CD8-positive, alpha-beta memory T cell (primary cell): ENCODE measurements at regions not wholly inside any gene's neighbourhood (a gene's known extent, or its start where the extent isn't known, plus 50 kb on each side); places are given as distances from the start of the nearest gene placed in this dataset.
"Not testable (repeated sequence)": the region's sequence is repeated elsewhere in the genome, so short reads cannot be mapped to it uniquely, and the experiment has no call there.

Experiments used
- CTCF ChIA-PET: fragments of 350-600 bp; sonication (Branson Sonifier 250); formaldehyde crosslinking; loops from one replicate; lab custom pipeline; 2021; ENCODE audit warnings: antibody characterized with exemption; lab: Charles Lee
- POLR2A ChIA-PET: fragments of 350-600 bp; sonication (Branson Sonifier 250); formaldehyde crosslinking; loops from one replicate; lab custom pipeline; 2021; ENCODE audit warnings: antibody characterized with exemption; lab: Charles Lee
- DNase-seq, 5 donors: peaks; one replicate each; pipeline versions ENCODE4 v3.0.0 to v3.0.0-alpha.2; 2020 to 2022; ENCODE audit warnings: mixed read lengths in 1 of 5
- H3K27ac ChIP-seq: one replicate; pipeline ENCODE4 v1.7.0; 2013; ENCODE audit warnings: low read depth, mild to moderate bottlenecking, low read length, moderate library complexity
- H3K27me3 ChIP-seq: 2 replicates; pipeline ENCODE4 v1.7.0; 2013; ENCODE audit warnings: low read length, mild to moderate bottlenecking; ENCODE audit not compliant: insufficient read depth, poor library complexity, severe bottlenecking
- H3K36me3 ChIP-seq: 2 replicates; pipeline ENCODE4 v1.7.0; 2013; ENCODE audit warnings: mild to moderate bottlenecking, low read length, moderate library complexity; ENCODE audit not compliant: insufficient read depth
- H3K4me1 ChIP-seq: 2 replicates; pipeline ENCODE4 v1.7.0; 2013; ENCODE audit warnings: mild to moderate bottlenecking, low read length, moderate library complexity; ENCODE audit not compliant: insufficient read depth
- H3K4me3 ChIP-seq: 2 replicates; pipeline ENCODE4 v1.7.0; 2013; ENCODE audit warnings: mild to moderate bottlenecking, low read length
- H3K9me3 ChIP-seq: 2 replicates; pipeline ENCODE4 v1.7.0; 2013; ENCODE audit warnings: mild to moderate bottlenecking, low read length
- H3K27ac Mint-ChIP-seq, 8 donors: one replicate each; pipeline ENCODE4 v1.8.0; 2020 to 2021; ENCODE audit warnings: mixed read lengths in 8 of 8, mild to moderate bottlenecking in 6 of 8, inconsistent platforms in 3 of 8, moderate library complexity in 3 of 8
- H3K27me3 Mint-ChIP-seq, 2 donors: one replicate each; pipeline ENCODE4 v1.8.0; 2020 to 2021; ENCODE audit warnings: mixed read lengths in 2 of 2, mild to moderate bottlenecking in 1 of 2, moderate library complexity in 1 of 2
- H3K36me3 Mint-ChIP-seq, 3 donors: one replicate each; pipeline ENCODE4 v1.8.0; 2020 to 2021; ENCODE audit warnings: mixed read lengths in 3 of 3, inconsistent platforms in 1 of 3, mild to moderate bottlenecking in 1 of 3
- H3K4me1 Mint-ChIP-seq, 3 donors: one replicate each; pipeline ENCODE4 v1.8.0; 2020 to 2021; ENCODE audit warnings: mixed read lengths in 3 of 3, inconsistent platforms in 1 of 3, mild to moderate bottlenecking in 1 of 3
- H3K4me3 Mint-ChIP-seq, 7 donors: one replicate each; pipeline ENCODE4 v1.8.0; 2020 to 2021; ENCODE audit warnings: mixed read lengths in 7 of 7, mild to moderate bottlenecking in 6 of 7, moderate library complexity in 4 of 7, inconsistent platforms in 2 of 7
- H3K9me3 Mint-ChIP-seq, 5 donors: one replicate each; pipeline ENCODE4 v1.8.0; 2020 to 2022; ENCODE audit warnings: mixed read lengths in 5 of 5, mild to moderate bottlenecking in 3 of 5, moderate library complexity in 2 of 5, inconsistent platforms in 1 of 5

- H3K9me3 Mint-ChIP-seq, result peaks cover 5 to 19% (median 7%) of the 10 kb centered on the region in 5 donors
- DNase-seq, result no peak
- H3K9me3 ChIP-seq, result no peaks in the 10 kb centered on the region
- H3K4me1 Mint-ChIP-seq, result no peaks in the 10 kb centered on the region
- H3K27ac Mint-ChIP-seq, result no peak overlapping the region
- peaks cover 0 to 3% of the 10 kb centered on the region in 2 donors for H3K27me3 Mint-ChIP-seq
- H3K27ac ChIP-seq, result no peak overlapping the region
- no peaks in the 10 kb centered on the region for H3K36me3 ChIP-seq
- no peak overlapping the region for H3K4me3 ChIP-seq
- no peaks in the 10 kb centered on the region for H3K4me1 ChIP-seq
- ChIA-PET POLR2A (no interaction called here), CTCF (no interaction called here)
- H3K4me3 Mint-ChIP-seq, result no peak overlapping the region
- H3K27me3 ChIP-seq, result no peaks in the 10 kb centered on the region
- no peaks in the 10 kb centered on the region for H3K36me3 Mint-ChIP-seq
These were observed 501.3 kb upstream of the IL12A start for GRCh38 chr3:159487304-159487703.

GRCh38 chr3:159488602-159489001, 500.0 kb upstream of the IL12A start:
- Mint-ChIP-seq H3K36me3 (no peaks in the 10 kb centered on the region), H3K27ac (no peak overlapping the region), H3K9me3 (peaks cover 5 to 19% (median 8%) of the 10 kb centered on the region in 5 donors), H3K4me3 (no peak overlapping the region), H3K4me1 (no peaks in the 10 kb centered on the region), H3K27me3 (peaks cover 0 to 3% of the 10 kb centered on the region in 2 donors)
- H3K4me3 ChIP-seq, result no peak overlapping the region
- H3K27ac ChIP-seq, result no peak overlapping the region
- no peaks in the 10 kb centered on the region for H3K27me3 ChIP-seq
- ChIA-PET CTCF (no interaction called here), POLR2A (no interaction called here)
- H3K4me1 ChIP-seq, result no peaks in the 10 kb centered on the region
- no peak for DNase-seq
- H3K36me3 ChIP-seq, result no peaks in the 10 kb centered on the region
- no peaks in the 10 kb centered on the region for H3K9me3 ChIP-seq

- no peaks in the 10 kb centered on the region for H3K36me3 Mint-ChIP-seq
- Histone ChIP-seq H3K9me3 (no peaks in the 10 kb centered on the region), H3K27me3 (no peaks in the 10 kb centered on the region), H3K27ac (no peak overlapping the region), H3K4me3 (no peak overlapping the region), H3K4me1 (no peaks in the 10 kb centered on the region), H3K36me3 (no peaks in the 10 kb centered on the region)
- POLR2A ChIA-PET, result no interaction called here
- peaks cover 0 to 11% (median 5%) of the 10 kb centered on the region in 5 donors for H3K9me3 Mint-ChIP-seq
- no peak for DNase-seq
- H3K27ac Mint-ChIP-seq, result no peak overlapping the region
- no peak overlapping the region for H3K4me3 Mint-ChIP-seq
- H3K4me1 Mint-ChIP-seq, result no peaks in the 10 kb centered on the region
- H3K27me3 Mint-ChIP-seq, result no peaks in the 10 kb centered on the region
- CTCF ChIA-PET, result no interaction called here
These were observed 491.3 kb upstream of the IL12A start for GRCh38 chr3:159497361-159497760.

GRCh38 chr3:159499031-159499793, 489.4 kb upstream of the IL12A start:
- H3K9me3 ChIP-seq, result no peaks in the 10 kb centered on the region
- DNase-seq, result no peak
- no peak overlapping the region for H3K27ac Mint-ChIP-seq
- no peak overlapping the region for H3K4me3 ChIP-seq
- ChIA-PET CTCF (no interaction called here), POLR2A (no interaction called here)
- no peaks in the 10 kb centered on the region for H3K36me3 ChIP-seq
- H3K4me1 Mint-ChIP-seq, result no peaks in the 10 kb centered on the region
- no peak overlapping the region for H3K4me3 Mint-ChIP-seq
- H3K36me3 Mint-ChIP-seq, result no peaks in the 10 kb centered on the region
- H3K27me3 ChIP-seq, result no peaks in the 10 kb centered on the region
- H3K4me1 ChIP-seq, result no peaks in the 10 kb centered on the region
- H3K9me3 Mint-ChIP-seq, result peaks cover 0 to 11% (median 5%) of the 10 kb centered on the region in 5 donors
- no peak overlapping the region for H3K27ac ChIP-seq
- H3K27me3 Mint-ChIP-seq, result no peaks in the 10 kb centered on the region

- DNase-seq, result no peak
- CTCF ChIA-PET, result no interaction called here
- no peak overlapping the region for H3K4me3 Mint-ChIP-seq
- no peak overlapping the region for H3K27ac ChIP-seq
- POLR2A ChIA-PET, result no interaction called here
- no peaks in the 10 kb centered on the region for H3K36me3 ChIP-seq
- H3K9me3 Mint-ChIP-seq, result peaks cover 0 to 11% (median 2%) of the 10 kb centered on the region in 5 donors
- no peaks in the 10 kb centered on the region for H3K4me1 ChIP-seq
- H3K9me3 ChIP-seq, result no peaks in the 10 kb centered on the region
- H3K27me3 Mint-ChIP-seq, result no peaks in the 10 kb centered on the region
- H3K4me1 Mint-ChIP-seq, result no peaks in the 10 kb centered on the region
- no peaks in the 10 kb centered on the region for H3K36me3 Mint-ChIP-seq
- H3K27me3 ChIP-seq, result no peaks in the 10 kb centered on the region
- no peak overlapping the region for H3K4me3 ChIP-seq
- H3K27ac Mint-ChIP-seq, result no peak overlapping the region
These were observed 487.6 kb upstream of the IL12A start for GRCh38 chr3:159501029-159501428.

- ChIA-PET CTCF (no interaction called here), POLR2A (no interaction called here)
- H3K4me1 Mint-ChIP-seq, result no peaks in the 10 kb centered on the region
- Histone ChIP-seq H3K4me1 (no peaks in the 10 kb centered on the region), H3K27me3 (no peaks in the 10 kb centered on the region), H3K9me3 (no peaks in the 10 kb centered on the region), H3K27ac (no peak overlapping the region), H3K36me3 (no peaks in the 10 kb centered on the region), H3K4me3 (no peak overlapping the region)
- no peaks in the 10 kb centered on the region for H3K27me3 Mint-ChIP-seq
- no peak overlapping the region for H3K27ac Mint-ChIP-seq
- H3K4me3 Mint-ChIP-seq, result no peak overlapping the region
- H3K9me3 Mint-ChIP-seq, result peaks cover 0 to 8% (median 2%) of the 10 kb centered on the region in 5 donors
- no peak for DNase-seq
- no peaks in the 10 kb centered on the region for H3K36me3 Mint-ChIP-seq
These were observed 485.6 kb upstream of the IL12A start for GRCh38 chr3:159502986-159503385.

- DNase-seq, H3K27ac ChIP-seq, H3K4me1 ChIP-seq, H3K36me3 ChIP-seq, H3K4me3 ChIP-seq, CTCF ChIA-PET, H3K9me3 ChIP-seq, H3K9me3 Mint-ChIP-seq, H3K4me1 Mint-ChIP-seq, H3K27me3 ChIP-seq, H3K27ac Mint-ChIP-seq, H3K27me3 Mint-ChIP-seq, POLR2A ChIA-PET, H3K36me3 Mint-ChIP-seq, H3K4me3 Mint-ChIP-seq: not testable (repeated sequence)
These were observed 477.6 kb upstream of the IL12A start for GRCh38 chr3:159510988-159511387.

- no peak for DNase-seq
- no peak overlapping the region for H3K27ac Mint-ChIP-seq
- Histone ChIP-seq H3K4me1 (no peaks in the 10 kb centered on the region), H3K27ac (no peak overlapping the region), H3K9me3 (no peaks in the 10 kb centered on the region), H3K36me3 (no peaks in the 10 kb centered on the region), H3K27me3 (no peaks in the 10 kb centered on the region), H3K4me3 (no peak overlapping the region)
- POLR2A ChIA-PET, result no interaction called here
- no peak overlapping the region for H3K4me3 Mint-ChIP-seq
- H3K4me1 Mint-ChIP-seq, result no peaks in the 10 kb centered on the region
- H3K9me3 Mint-ChIP-seq, result peaks cover 0 to 13% (median 1%) of the 10 kb centered on the region in 5 donors
- H3K36me3 Mint-ChIP-seq, result no peaks in the 10 kb centered on the region
- CTCF ChIA-PET, result no interaction called here
- H3K27me3 Mint-ChIP-seq, result peaks cover 0 to 2% of the 10 kb centered on the region in 2 donors
These were observed 475.2 kb upstream of the IL12A start for GRCh38 chr3:159513444-159513843.
